Natural killer cell (primary cell): ENCODE measurements at regions not wholly inside any gene's neighbourhood (a gene's known extent, or its start where the extent isn't known, plus 50 kb on each side); places are given as distances from the start of the nearest gene placed in this dataset.

Experiments
- ATAC-seq, 3 donors: fragments of 150-1000 bp in 2 of 3; fragments of 200-7000 bp in 1 of 3; cut with Tn5 transposase; 1 replicate in 1 of 3; 2 replicates in 2 of 3; pipeline ENCODE4 v1.10.0; 2021; ENCODE audit warnings: mild to moderate bottlenecking in 2 of 3, moderate library complexity in 2 of 3
- DNase-seq, 2 donors: peaks; one replicate each; pipeline versions ENCODE4 v3.0.0 to v3.0.0-alpha.2; 2013 to 2021; ENCODE audit warnings: mixed read lengths in 1 of 2
- H3K27ac ChIP-seq: one replicate; pipeline ENCODE4 v1.5.1; 2013; ENCODE audit warnings: mild to moderate bottlenecking, low read length
- H3K27me3 ChIP-seq: one replicate; pipeline ENCODE4 v1.6.1; 2013; ENCODE audit warnings: low read length; ENCODE audit not compliant: control insufficient read depth, insufficient read depth
- H3K36me3 ChIP-seq: one replicate; pipeline ENCODE4 v1.6.1; 2013; ENCODE audit warnings: low read length; ENCODE audit not compliant: control insufficient read depth, insufficient read depth
- H3K4me1 ChIP-seq: one replicate; pipeline ENCODE4 v1.6.1; 2013; ENCODE audit warnings: low read length; ENCODE audit not compliant: control insufficient read depth, insufficient read depth
- H3K4me3 ChIP-seq: one replicate; pipeline ENCODE4 v1.5.1; 2013; ENCODE audit warnings: low read length
- H3K9me3 ChIP-seq: one replicate; pipeline ENCODE4 v1.6.1; 2013; ENCODE audit warnings: low read length; ENCODE audit not compliant: control insufficient read depth, insufficient read depth
- H3K27ac Mint-ChIP-seq, 2 donors: one replicate each; pipeline ENCODE4 v1.8.0; 2022; ENCODE audit warnings: mild to moderate bottlenecking in 2 of 2, mixed read lengths in 2 of 2, moderate library complexity in 1 of 2
- H3K27me3 Mint-ChIP-seq, 2 donors: one replicate each; pipeline ENCODE4 v1.8.0; 2022; ENCODE audit warnings: low read depth in 2 of 2, mixed read lengths in 2 of 2
- H3K36me3 Mint-ChIP-seq: one replicate; pipeline ENCODE4 v1.8.0; 2022; ENCODE audit warnings: mixed read lengths
- H3K4me1 Mint-ChIP-seq, 2 donors: one replicate each; pipeline ENCODE4 v1.8.0; 2022; ENCODE audit warnings: mixed read lengths in 2 of 2
- H3K4me3 Mint-ChIP-seq: one replicate; pipeline ENCODE4 v1.8.0; 2022; ENCODE audit warnings: mild to moderate bottlenecking, moderate library complexity, mixed read lengths
- H3K9me3 Mint-ChIP-seq, 2 donors: one replicate each; pipeline ENCODE4 v1.8.0; 2022; ENCODE audit warnings: mixed read lengths in 2 of 2
- WGBS: methylation state at CpG from one replicate; pipeline ENCODE4 v1.1.7; 2013; ENCODE audit warnings: missing lambda C conversion rate; ENCODE audit not compliant: insufficient coverage; 5-methylcytosine and 5-hydroxymethylcytosine counted together
- intact Hi-C: fragments of 100-400 bp; cut with micrococcal nuclease; formaldehyde crosslinking; loops from one replicate; pipeline ENCODE4 v1.14.2; 2022
- TF ChIP-seq, protein P1 (sequence below): fragments of 200-600 bp; IDR thresholded peaks from one replicate; pipeline ENCODE4 v1.8.0; 2022; ENCODE audit warnings: antibody characterized with exemption

DNA sequence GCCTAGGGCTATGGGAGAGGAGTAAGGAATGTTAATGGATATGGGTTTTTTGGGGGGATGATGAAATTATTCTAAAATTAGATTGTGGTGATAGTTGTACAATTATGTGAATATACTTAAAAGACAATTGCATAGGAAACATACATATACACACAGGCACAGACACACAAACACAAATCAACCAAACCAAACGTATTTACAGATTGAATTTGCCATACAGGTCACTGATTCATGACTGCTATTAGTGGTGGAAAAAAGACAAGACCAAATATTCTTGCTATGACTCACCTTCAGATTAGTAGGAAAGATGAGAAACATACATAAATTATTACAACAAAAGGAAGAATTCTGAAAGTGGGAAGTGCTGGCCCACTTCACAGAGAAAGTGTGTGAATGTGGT, 85.3 kb downstream of the C3orf38 start:
- intact Hi-C loops: no loop called here
- Mint-ChIP-seq H3K4me1 (no peaks in the 10 kb centered on the region), H3K4me3 (no peak overlapping the region), H3K36me3 (no peaks in the 10 kb centered on the region), H3K27ac (no peak overlapping the region), H3K27me3 (no peaks in the 10 kb centered on the region), H3K9me3 (no peaks in the 10 kb centered on the region)
- TF ChIP-seq, protein P1, sequence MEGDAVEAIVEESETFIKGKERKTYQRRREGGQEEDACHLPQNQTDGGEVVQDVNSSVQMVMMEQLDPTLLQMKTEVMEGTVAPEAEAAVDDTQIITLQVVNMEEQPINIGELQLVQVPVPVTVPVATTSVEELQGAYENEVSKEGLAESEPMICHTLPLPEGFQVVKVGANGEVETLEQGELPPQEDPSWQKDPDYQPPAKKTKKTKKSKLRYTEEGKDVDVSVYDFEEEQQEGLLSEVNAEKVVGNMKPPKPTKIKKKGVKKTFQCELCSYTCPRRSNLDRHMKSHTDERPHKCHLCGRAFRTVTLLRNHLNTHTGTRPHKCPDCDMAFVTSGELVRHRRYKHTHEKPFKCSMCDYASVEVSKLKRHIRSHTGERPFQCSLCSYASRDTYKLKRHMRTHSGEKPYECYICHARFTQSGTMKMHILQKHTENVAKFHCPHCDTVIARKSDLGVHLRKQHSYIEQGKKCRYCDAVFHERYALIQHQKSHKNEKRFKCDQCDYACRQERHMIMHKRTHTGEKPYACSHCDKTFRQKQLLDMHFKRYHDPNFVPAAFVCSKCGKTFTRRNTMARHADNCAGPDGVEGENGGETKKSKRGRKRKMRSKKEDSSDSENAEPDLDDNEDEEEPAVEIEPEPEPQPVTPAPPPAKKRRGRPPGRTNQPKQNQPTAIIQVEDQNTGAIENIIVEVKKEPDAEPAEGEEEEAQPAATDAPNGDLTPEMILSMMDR: no peak
- ATAC-seq (no peak), DNase-seq (no peak)
- no peak overlapping the region for H3K4me3 ChIP-seq
- no peaks in the 10 kb centered on the region for H3K9me3 ChIP-seq
- no CpG with 5 or more reads among the region's 1 CpG for WGBS
- no peaks in the 10 kb centered on the region for H3K4me1 ChIP-seq
- H3K36me3 ChIP-seq: no peaks in the 10 kb centered on the region
- H3K27me3 ChIP-seq: no peaks in the 10 kb centered on the region
- H3K27ac ChIP-seq: no peak overlapping the region

GRCh38 chr3:88239870-88240269, 90.1 kb downstream of the C3orf38 start:
- H3K27me3 ChIP-seq: no peaks in the 10 kb centered on the region
- no peak for DNase-seq
- H3K36me3 Mint-ChIP-seq: peaks cover 6% of the 10 kb centered on the region
- H3K9me3 Mint-ChIP-seq: peaks cover 2 to 4% of the 10 kb centered on the region in 2 donors
- no peaks in the 10 kb centered on the region for H3K4me1 ChIP-seq
- H3K27ac Mint-ChIP-seq: no peak overlapping the region
- intact Hi-C loops: no loop called here
- H3K4me3 Mint-ChIP-seq: no peak overlapping the region
- ATAC-seq: no peak
- H3K27me3 Mint-ChIP-seq: no peaks in the 10 kb centered on the region
- TF ChIP-seq, protein P1: no peak
- peaks cover 8% of the 10 kb centered on the region for H3K9me3 ChIP-seq
- H3K27ac ChIP-seq: no peak overlapping the region
- WGBS: 87% methylated on average over 4 of the region's 4 CpGs
- H3K4me3 ChIP-seq: no peak overlapping the region
- no peaks in the 10 kb centered on the region for H3K4me1 Mint-ChIP-seq
- no peaks in the 10 kb centered on the region for H3K36me3 ChIP-seq

GRCh38 chr3:88248658-88249057, 98.9 kb downstream of the C3orf38 start:
- H3K27me3 ChIP-seq: no peaks in the 10 kb centered on the region
- no peaks in the 10 kb centered on the region for H3K4me1 Mint-ChIP-seq
- DNase-seq: no peak

GRCh38 chr3:88259045-88259444, 109.3 kb downstream of the C3orf38 start:
- Mint-ChIP-seq H3K4me3 (no peak overlapping the region), H3K27ac (no peak overlapping the region), H3K27me3 (no peaks in the 10 kb centered on the region), H3K4me1 (no peaks in the 10 kb centered on the region), H3K36me3 (no peaks in the 10 kb centered on the region), H3K9me3 (peaks cover 3% of the 10 kb centered on the region in 2 donors)
- Histone ChIP-seq H3K4me1 (no peaks in the 10 kb centered on the region), H3K36me3 (no peaks in the 10 kb centered on the region), H3K4me3 (no peak overlapping the region), H3K27ac (no peak overlapping the region), H3K9me3 (no peaks in the 10 kb centered on the region), H3K27me3 (no peaks in the 10 kb centered on the region)
- no peak for ATAC-seq
- 93% methylated on average over 3 of the region's 4 CpGs for WGBS
- intact Hi-C loops: no loop called here
- TF ChIP-seq, protein P1: no peak
- no peak for DNase-seq

More at GRCh38 chr3:88248658-88249057, 98.9 kb downstream of the C3orf38 start:
- Histone ChIP-seq H3K36me3 (no peaks in the 10 kb centered on the region), H3K27ac (no peak overlapping the region), H3K9me3 (peaks cover 8% of the 10 kb centered on the region), H3K4me3 (no peak overlapping the region), H3K4me1 (no peaks in the 10 kb centered on the region)
- TF ChIP-seq, protein P1: no peak
- Mint-ChIP-seq H3K9me3 (peaks cover 4 to 12% of the 10 kb centered on the region in 2 donors), H3K36me3 (peaks cover 12% of the 10 kb centered on the region), H3K4me3 (no peak overlapping the region), H3K27ac (no peak overlapping the region), H3K27me3 (no peaks in the 10 kb centered on the region)
- no peak for ATAC-seq
- intact Hi-C loops: no loop called here
